HEK293 (cell line): ENCODE measurements at regions not wholly inside any gene's neighbourhood (a gene's known extent, or its start where the extent isn't known, plus 50 kb on each side); places are given as distances from the start of the nearest gene placed in this dataset.

ENCODE experiments used
- CTCF ChIA-PET: fragments of 350-600 bp; formaldehyde crosslinking; extraction: SDS; loops from one replicate; lab custom pipeline; 2021; ENCODE audit warnings: antibody characterized with exemption; lab: Yijun Ruan, JAX
- POLR2A ChIA-PET: fragments of 300-600 bp; formaldehyde crosslinking; extraction: SDS; loops from one replicate; lab custom pipeline; 2020; ENCODE audit warnings: antibody characterized with exemption, inconsistent platforms; lab: Yijun Ruan, JAX
- H3K27ac ChIP-seq: fragments of 200-500 bp; sonication (Bioruptor generic); 2 replicates; pipeline ENCODE4 v1.5.1; 2014; ENCODE audit warnings: low read depth, low read length, control low read depth, inconsistent platforms; ENCODE audit errors: extremely low read depth
- H3K36me3 ChIP-seq, 2 experiments: fragments of 200-500 bp in 1 of 2; sonication (Bioruptor generic) in 1 of 2; 1 replicate in 1 of 2; 2 replicates in 1 of 2; pipeline ENCODE4 v1.5.1; 2014 to 2017; ENCODE audit warnings: inconsistent platforms in 2 of 2, low read length in 2 of 2; ENCODE audit not compliant: control insufficient read depth in 2 of 2, insufficient read depth in 1 of 2
- H3K4me1 ChIP-seq: fragments of 200-500 bp; sonication (Bioruptor generic); 2 replicates; pipeline ENCODE4 v1.5.1; 2014; ENCODE audit warnings: mild to moderate bottlenecking, low read length, inconsistent platforms; ENCODE audit not compliant: control insufficient read depth, insufficient read depth
- H3K4me3 ChIP-seq: 2 replicates; pipeline ENCODE4 v1.5.1; 2011; ENCODE audit warnings: low read depth, mild to moderate bottlenecking, control low read depth, low read length, moderate library complexity
- H3K9me3 ChIP-seq: fragments of 200-500 bp; sonication (Bioruptor generic); 2 replicates; pipeline ENCODE4 v1.5.1; 2014; ENCODE audit warnings: low read depth, low read length, inconsistent platforms; ENCODE audit not compliant: control insufficient read depth, insufficient read depth
- BCL11A ChIP-seq: fragments of 450-650 bp; formaldehyde crosslinking; IDR thresholded peaks from 2 replicates; pipeline ENCODE4 v1.5.1; 2016; ENCODE audit warnings: low read depth, missing biosample characterization, missing genetic modification characterization
- HOXD13 ChIP-seq: sonication (generic); formaldehyde crosslinking; IDR thresholded peaks from 2 replicates; pipeline ENCODE4 v1.8.0; 2022; ENCODE audit warnings: missing genetic modification reagents, borderline replicate concordance
- ZBTB8A ChIP-seq: fragments of 450-650 bp; formaldehyde crosslinking; IDR thresholded peaks from 2 replicates; pipeline ENCODE4 v1.5.1; 2016; ENCODE audit warnings: missing biosample characterization, missing genetic modification characterization
- ZNF138 ChIP-seq: fragments of 450-650 bp; formaldehyde crosslinking; IDR thresholded peaks from 2 replicates; pipeline ENCODE4 v1.5.1; 2016; ENCODE audit warnings: missing biosample characterization, missing genetic modification characterization, borderline replicate concordance
- ZNF292 ChIP-seq: fragments of 450-650 bp; formaldehyde crosslinking; IDR thresholded peaks from 2 replicates; pipeline ENCODE4 v1.5.1; 2016; ENCODE audit warnings: low read depth, missing biosample characterization, missing genetic modification characterization, borderline replicate concordance
- ZNF37A ChIP-seq: fragments of 450-650 bp; IDR thresholded peaks from 2 replicates; pipeline ENCODE4 v1.5.1; 2018; ENCODE audit warnings: missing biosample characterization, missing genetic modification characterization
- ZNF501 ChIP-seq: fragments of 450-650 bp; formaldehyde crosslinking; IDR thresholded peaks from 2 replicates; pipeline ENCODE4 v1.5.1; 2016; ENCODE audit warnings: missing biosample characterization, missing genetic modification characterization
- ZNF548 ChIP-seq: fragments of 450-650 bp; formaldehyde crosslinking; IDR thresholded peaks from 2 replicates; pipeline ENCODE4 v1.5.1; 2016; ENCODE audit warnings: missing biosample characterization, missing genetic modification characterization
- ZNF555 ChIP-seq: fragments of 450-650 bp; formaldehyde crosslinking; conservative IDR thresholded peaks from 2 replicates; pipeline ENCODE4 v1.5.1; 2017; ENCODE audit warnings: missing biosample characterization, mild to moderate bottlenecking, missing genetic modification characterization, inconsistent platforms
- ZNF560 ChIP-seq: fragments of 450-650 bp; formaldehyde crosslinking; IDR thresholded peaks from 2 replicates; pipeline ENCODE4 v1.5.1; 2017; ENCODE audit warnings: missing biosample characterization, missing genetic modification characterization, borderline replicate concordance
- ZNF624 ChIP-seq: fragments of 450-650 bp; formaldehyde crosslinking; IDR thresholded peaks from 2 replicates; pipeline ENCODE4 v1.5.1; 2017; ENCODE audit warnings: missing biosample characterization, missing genetic modification characterization
- ZNF654 ChIP-seq: fragments of 450-650 bp; formaldehyde crosslinking; IDR thresholded peaks from 2 replicates; pipeline ENCODE4 v1.5.1; 2016; ENCODE audit warnings: low read depth, missing biosample characterization, missing genetic modification characterization
- ZXDB ChIP-seq: fragments of 450-650 bp; formaldehyde crosslinking; IDR thresholded peaks from 2 replicates; pipeline ENCODE4 v1.5.1; 2016; ENCODE audit warnings: missing biosample characterization, missing genetic modification characterization
- TF ChIP-seq, protein P1 (sequence below): fragments of 450-650 bp; IDR thresholded peaks from 2 replicates; pipeline ENCODE4 v1.5.1; 2018; ENCODE audit warnings: missing biosample characterization, missing genetic modification characterization
- TF ChIP-seq, protein P2 (sequence below): fragments of 450-650 bp; formaldehyde crosslinking; IDR thresholded peaks from 2 replicates; pipeline ENCODE4 v1.5.1; 2016; ENCODE audit warnings: missing biosample characterization, missing genetic modification characterization
- TF ChIP-seq, protein P3 (sequence below): fragments of 450-650 bp; formaldehyde crosslinking; IDR thresholded peaks from 2 replicates; pipeline ENCODE4 v1.5.1; 2016; ENCODE audit warnings: missing biosample characterization, missing genetic modification characterization, borderline replicate concordance
- TF ChIP-seq, protein P4 (sequence below): fragments of 450-650 bp; formaldehyde crosslinking; IDR thresholded peaks from 2 replicates; pipeline ENCODE4 v1.5.1; 2016; ENCODE audit warnings: missing biosample characterization, missing genetic modification characterization

DNA sequence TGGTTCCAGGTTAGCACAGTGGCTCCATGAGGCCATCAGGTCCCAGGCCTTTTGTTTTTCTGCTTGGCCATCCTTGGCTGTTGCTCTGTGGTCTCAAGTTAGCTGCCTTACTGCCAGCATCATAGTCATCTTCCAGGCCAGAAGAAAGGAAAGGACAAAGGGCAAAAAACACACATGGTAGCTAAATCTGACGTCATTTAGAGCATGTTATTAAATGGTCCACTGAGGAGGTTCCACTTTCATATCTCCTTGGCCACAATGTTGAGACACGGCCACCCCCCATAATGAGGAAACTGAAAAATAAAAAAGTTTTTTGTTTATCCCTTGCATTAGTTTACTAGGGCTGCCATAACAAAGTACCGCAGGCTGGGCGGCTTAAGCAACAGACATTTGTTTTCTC, 106.4 kb upstream of the NIPBL start:
- POLR2A ChIA-PET: no interaction called here
- Histone ChIP-seq H3K27ac (no peak overlapping the region), H3K4me1 (no peaks in the 10 kb centered on the region), H3K4me3 (no peak overlapping the region), H3K9me3 (no peaks in the 10 kb centered on the region)
- CTCF ChIA-PET: no interaction called here
- TF ChIP-seq ZBTB8A (tag by site-specific recombination) (no peak), ZNF37A (no peak), ZNF501 (no peak), ZNF292 (no peak)
- TF ChIP-seq, all 188 proteins: peak for 0
- no peaks in the 10 kb centered on the region for H3K36me3 ChIP-seq

DNA sequence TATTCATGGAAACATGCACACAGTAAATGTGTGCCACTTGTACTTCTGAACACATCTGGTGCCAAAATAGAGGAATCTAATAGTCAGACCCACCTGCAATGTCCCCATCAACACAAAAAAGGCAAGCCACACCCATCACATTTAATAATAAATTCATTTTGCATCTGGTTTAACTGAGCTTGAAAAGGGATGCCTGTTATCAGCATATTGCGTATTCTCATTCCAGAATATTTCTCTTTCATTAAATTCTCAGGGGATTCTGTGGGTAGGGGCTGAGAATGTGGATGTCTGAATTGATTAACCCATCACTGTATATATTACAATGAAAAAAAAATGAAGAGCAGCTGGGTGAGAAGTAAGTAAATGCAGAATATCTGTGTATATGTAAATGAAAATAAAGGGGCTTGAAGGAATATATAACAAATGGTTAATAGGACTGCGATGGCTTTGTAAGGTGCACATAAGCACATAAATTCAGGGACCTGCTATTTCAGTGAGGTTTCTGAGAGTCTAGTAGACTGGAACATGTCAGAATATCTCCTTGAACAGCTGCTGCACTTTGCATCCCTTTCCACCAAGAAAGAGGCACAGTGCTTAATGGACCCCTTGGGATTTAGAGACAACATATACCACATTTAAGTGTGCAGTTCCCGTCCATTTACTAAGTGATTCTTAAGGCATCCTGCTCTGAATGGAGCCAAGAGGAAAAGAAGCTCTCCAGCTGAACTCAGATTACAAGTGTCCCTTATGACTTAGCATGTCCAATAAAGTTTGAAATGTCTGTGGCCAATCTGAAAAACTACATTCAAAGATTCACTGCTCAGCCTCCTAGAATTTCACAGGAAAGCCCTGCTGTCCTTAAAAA, 104.1 kb upstream of the NIPBL start:
- Histone ChIP-seq H3K4me1 (no peaks in the 10 kb centered on the region), H3K36me3 (no peaks in the 10 kb centered on the region), H3K9me3 (no peaks in the 10 kb centered on the region), H3K4me3 (no peak overlapping the region), H3K27ac (no peak overlapping the region)
- CTCF ChIA-PET: interaction anchor here (1.0 kb wide), 2 partner anchors 11 to 13 kb away, joined by 3 read pairs; no protein-coding TSS in a partner anchor
- TF ChIP-seq ZNF555: no peak
- no peak for TF ChIP-seq ZNF138
- TF ChIP-seq, protein P1, sequence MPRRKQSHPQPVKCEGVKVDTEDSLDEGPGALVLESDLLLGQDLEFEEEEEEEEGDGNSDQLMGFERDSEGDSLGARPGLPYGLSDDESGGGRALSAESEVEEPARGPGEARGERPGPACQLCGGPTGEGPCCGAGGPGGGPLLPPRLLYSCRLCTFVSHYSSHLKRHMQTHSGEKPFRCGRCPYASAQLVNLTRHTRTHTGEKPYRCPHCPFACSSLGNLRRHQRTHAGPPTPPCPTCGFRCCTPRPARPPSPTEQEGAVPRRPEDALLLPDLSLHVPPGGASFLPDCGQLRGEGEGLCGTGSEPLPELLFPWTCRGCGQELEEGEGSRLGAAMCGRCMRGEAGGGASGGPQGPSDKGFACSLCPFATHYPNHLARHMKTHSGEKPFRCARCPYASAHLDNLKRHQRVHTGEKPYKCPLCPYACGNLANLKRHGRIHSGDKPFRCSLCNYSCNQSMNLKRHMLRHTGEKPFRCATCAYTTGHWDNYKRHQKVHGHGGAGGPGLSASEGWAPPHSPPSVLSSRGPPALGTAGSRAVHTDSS (tag by site-specific recombination): no peak
- TF ChIP-seq, protein P2, sequence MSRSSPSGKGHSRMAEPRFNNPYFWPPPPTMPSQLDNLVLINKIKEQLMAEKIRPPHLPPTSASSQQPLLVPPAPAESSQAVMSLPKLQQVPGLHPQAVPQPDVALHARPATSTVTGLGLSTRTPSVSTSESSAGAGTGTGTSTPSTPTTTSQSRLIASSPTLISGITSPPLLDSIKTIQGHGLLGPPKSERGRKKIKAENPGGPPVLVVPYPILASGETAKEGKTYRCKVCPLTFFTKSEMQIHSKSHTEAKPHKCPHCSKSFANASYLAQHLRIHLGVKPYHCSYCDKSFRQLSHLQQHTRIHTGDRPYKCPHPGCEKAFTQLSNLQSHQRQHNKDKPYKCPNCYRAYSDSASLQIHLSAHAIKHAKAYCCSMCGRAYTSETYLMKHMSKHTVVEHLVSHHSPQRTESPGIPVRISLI (tag by site-specific recombination): no peak
- TF ChIP-seq ZNF548 (tag by site-specific recombination): no peak
- TF ChIP-seq HOXD13 (CRISPR knock-in tag): no peak
- TF ChIP-seq ZNF560 (tag by site-specific recombination): no peak
- POLR2A ChIA-PET: no interaction called here

DNA sequence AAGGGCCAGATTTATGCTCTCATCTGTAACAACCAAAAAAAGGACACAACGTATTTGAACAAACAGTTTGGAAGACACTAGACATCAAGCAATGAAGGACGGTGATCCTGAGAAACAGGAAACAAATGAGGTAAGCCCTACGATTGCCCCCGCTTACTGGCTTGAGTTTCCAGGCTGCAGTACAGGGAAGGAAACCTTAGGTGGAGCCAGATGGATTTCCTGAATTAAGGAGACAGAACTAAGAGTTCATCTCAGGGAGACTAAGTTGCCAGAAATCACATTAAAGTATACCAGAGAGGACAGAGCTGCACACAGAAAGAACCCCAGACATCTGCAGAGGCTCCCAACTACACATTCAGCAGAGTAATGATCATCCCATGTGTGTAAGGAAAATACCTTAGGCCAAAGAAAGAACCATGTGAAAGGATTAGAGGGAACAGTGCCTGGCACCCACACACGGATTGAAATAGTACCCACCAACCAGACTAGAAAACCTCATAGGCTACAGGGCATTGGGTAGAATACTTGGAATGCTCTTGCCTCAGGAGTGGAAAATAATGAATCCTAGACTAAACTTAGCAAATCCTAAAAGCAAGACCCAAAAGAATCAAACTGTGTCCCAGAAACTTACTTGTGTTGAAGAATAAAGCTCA, 99.3 kb upstream of the NIPBL start:
- ChIA-PET POLR2A (interaction anchor here (0.6 kb wide), 1 partner anchor 33 kb away, joined by 4 read pairs; no protein-coding TSS in a partner anchor), CTCF (interaction anchor here (0.6 to 2.4 kb wide), 14 partner anchors 9 to 381 kb away, joined by 3 to 7 read pairs (median 4); no protein-coding TSS in a partner anchor)
- Histone ChIP-seq H3K36me3 (no peaks in the 10 kb centered on the region), H3K4me1 (no peaks in the 10 kb centered on the region), H3K27ac (no peak overlapping the region), H3K9me3 (no peaks in the 10 kb centered on the region), H3K4me3 (no peak overlapping the region)
- TF ChIP-seq BCL11A (tag by site-specific recombination): no peak
- TF ChIP-seq ZXDB (tag by site-specific recombination): peak; percentile 17; the same call in 1 of the 2 replicates
- TF ChIP-seq ZNF654 (tag by site-specific recombination): peak; percentile 62
- TF ChIP-seq ZNF624: no peak
- TF ChIP-seq, protein P3, sequence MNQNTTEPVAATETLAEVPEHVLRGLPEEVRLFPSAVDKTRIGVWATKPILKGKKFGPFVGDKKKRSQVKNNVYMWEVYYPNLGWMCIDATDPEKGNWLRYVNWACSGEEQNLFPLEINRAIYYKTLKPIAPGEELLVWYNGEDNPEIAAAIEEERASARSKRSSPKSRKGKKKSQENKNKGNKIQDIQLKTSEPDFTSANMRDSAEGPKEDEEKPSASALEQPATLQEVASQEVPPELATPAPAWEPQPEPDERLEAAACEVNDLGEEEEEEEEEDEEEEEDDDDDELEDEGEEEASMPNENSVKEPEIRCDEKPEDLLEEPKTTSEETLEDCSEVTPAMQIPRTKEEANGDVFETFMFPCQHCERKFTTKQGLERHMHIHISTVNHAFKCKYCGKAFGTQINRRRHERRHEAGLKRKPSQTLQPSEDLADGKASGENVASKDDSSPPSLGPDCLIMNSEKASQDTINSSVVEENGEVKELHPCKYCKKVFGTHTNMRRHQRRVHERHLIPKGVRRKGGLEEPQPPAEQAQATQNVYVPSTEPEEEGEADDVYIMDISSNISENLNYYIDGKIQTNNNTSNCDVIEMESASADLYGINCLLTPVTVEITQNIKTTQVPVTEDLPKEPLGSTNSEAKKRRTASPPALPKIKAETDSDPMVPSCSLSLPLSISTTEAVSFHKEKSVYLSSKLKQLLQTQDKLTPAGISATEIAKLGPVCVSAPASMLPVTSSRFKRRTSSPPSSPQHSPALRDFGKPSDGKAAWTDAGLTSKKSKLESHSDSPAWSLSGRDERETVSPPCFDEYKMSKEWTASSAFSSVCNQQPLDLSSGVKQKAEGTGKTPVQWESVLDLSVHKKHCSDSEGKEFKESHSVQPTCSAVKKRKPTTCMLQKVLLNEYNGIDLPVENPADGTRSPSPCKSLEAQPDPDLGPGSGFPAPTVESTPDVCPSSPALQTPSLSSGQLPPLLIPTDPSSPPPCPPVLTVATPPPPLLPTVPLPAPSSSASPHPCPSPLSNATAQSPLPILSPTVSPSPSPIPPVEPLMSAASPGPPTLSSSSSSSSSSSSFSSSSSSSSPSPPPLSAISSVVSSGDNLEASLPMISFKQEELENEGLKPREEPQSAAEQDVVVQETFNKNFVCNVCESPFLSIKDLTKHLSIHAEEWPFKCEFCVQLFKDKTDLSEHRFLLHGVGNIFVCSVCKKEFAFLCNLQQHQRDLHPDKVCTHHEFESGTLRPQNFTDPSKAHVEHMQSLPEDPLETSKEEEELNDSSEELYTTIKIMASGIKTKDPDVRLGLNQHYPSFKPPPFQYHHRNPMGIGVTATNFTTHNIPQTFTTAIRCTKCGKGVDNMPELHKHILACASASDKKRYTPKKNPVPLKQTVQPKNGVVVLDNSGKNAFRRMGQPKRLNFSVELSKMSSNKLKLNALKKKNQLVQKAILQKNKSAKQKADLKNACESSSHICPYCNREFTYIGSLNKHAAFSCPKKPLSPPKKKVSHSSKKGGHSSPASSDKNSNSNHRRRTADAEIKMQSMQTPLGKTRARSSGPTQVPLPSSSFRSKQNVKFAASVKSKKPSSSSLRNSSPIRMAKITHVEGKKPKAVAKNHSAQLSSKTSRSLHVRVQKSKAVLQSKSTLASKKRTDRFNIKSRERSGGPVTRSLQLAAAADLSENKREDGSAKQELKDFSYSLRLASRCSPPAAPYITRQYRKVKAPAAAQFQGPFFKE (tag by site-specific recombination): no peak
- TF ChIP-seq, protein P4, sequence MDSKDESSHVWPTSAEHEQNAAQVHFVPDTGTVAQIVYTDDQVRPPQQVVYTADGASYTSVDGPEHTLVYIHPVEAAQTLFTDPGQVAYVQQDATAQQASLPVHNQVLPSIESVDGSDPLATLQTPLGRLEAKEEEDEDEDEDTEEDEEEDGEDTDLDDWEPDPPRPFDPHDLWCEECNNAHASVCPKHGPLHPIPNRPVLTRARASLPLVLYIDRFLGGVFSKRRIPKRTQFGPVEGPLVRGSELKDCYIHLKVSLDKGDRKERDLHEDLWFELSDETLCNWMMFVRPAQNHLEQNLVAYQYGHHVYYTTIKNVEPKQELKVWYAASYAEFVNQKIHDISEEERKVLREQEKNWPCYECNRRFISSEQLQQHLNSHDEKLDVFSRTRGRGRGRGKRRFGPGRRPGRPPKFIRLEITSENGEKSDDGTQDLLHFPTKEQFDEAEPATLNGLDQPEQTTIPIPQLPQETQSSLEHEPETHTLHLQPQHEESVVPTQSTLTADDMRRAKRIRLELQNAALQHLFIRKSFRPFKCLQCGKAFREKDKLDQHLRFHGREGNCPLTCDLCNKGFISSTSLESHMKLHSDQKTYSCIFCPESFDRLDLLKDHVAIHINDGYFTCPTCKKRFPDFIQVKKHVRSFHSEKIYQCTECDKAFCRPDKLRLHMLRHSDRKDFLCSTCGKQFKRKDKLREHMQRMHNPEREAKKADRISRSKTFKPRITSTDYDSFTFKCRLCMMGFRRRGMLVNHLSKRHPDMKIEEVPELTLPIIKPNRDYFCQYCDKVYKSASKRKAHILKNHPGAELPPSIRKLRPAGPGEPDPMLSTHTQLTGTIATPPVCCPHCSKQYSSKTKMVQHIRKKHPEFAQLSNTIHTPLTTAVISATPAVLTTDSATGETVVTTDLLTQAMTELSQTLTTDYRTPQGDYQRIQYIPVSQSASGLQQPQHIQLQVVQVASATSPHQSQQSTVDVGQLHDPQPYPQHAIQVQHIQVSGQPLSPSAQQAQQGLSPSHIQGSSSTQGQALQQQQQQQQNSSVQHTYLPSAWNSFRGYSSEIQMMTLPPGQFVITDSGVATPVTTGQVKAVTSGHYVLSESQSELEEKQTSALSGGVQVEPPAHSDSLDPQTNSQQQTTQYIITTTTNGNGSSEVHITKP (tag by site-specific recombination): peak; percentile 46; the same call in 1 of the 2 replicates
